NCI-H1105 treated with DMSO at 0.1 percent for 48 hours (cell line): ENCODE measurements at regions not wholly inside any gene's neighbourhood (a gene's known extent, or its start where the extent isn't known, plus 50 kb on each side); places are given as distances from the start of the nearest gene placed in this dataset.
A peak's percentile ranks its signal among the peaks of the same experiment; 100 is the strongest.
"Not testable (repeated sequence)": the region's sequence is repeated elsewhere in the genome, so short reads cannot be mapped to it uniquely, and the experiment has no call there.

ENCODE experiments used
- DNase-seq: peaks from one replicate; lab custom pipeline; 2025; lab: John Stamatoyannopoulos, UW

GRCh38 chr1:114032271-114033215 is 53.3 kb downstream of the OLFML3 start:
- no peak for DNase-seq

GRCh38 chr1:114033216-114033706 is 54.0 kb downstream of the OLFML3 start:
- DNase-seq, result peak; percentile 14

GRCh38 chr1:114033961-114034360 is 54.7 kb downstream of the OLFML3 start:
- no peak for DNase-seq

- DNase-seq, result no peak
Observed at GRCh38 chr1:114034567-114035303, 55.5 kb downstream of the OLFML3 start.

- no peak for DNase-seq
Observed at GRCh38 chr1:114035304-114035700, 56.0 kb downstream of the OLFML3 start.

GRCh38 chr1:114036841-114037630 is 57.8 kb downstream of the OLFML3 start:
- DNase-seq, result not testable (repeated sequence)

GRCh38 chr1:114037631-114037890 is 58.3 kb downstream of the OLFML3 start:
- DNase-seq, result no peak

GRCh38 chr1:114037962-114038816 is 58.9 kb downstream of the OLFML3 start:
- DNase-seq, result no peak
